ENCODE measurements at regions not wholly inside any gene's neighbourhood (a gene's known extent, or its start where the extent isn't known, plus 50 kb on each side); places are given as distances from the start of the nearest gene placed in this dataset.

GRCh38 chr11:128089962-128090361 lies 497.4 kb downstream of the ETS1 start:
- DNase-seq (ENCODE audit: low spot score) = no peak

- no peak for DNase-seq (ENCODE audit: low spot score)
These were observed 500.6 kb downstream of the ETS1 start for GRCh38 chr11:128086794-128087193.

GRCh38 chr11:128085276-128085675 lies 502.1 kb downstream of the ETS1 start:
- no peak for DNase-seq (ENCODE audit: low spot score)

- no peak for DNase-seq (ENCODE audit: low spot score)
These were observed 504.8 kb downstream of the ETS1 start for GRCh38 chr11:128082574-128082973.

GRCh38 chr11:128069665-128070064 lies 517.7 kb downstream of the ETS1 start:
- DNase-seq (ENCODE audit: low spot score) = no peak

- no peak for DNase-seq (ENCODE audit: low spot score)
These were observed 519.6 kb downstream of the ETS1 start for GRCh38 chr11:128067780-128068179.

- DNase-seq (ENCODE audit: low spot score) = no peak
These were observed 521.0 kb downstream of the ETS1 start for GRCh38 chr11:128066399-128066798.

- peak; percentile 87 for DNase-seq (ENCODE audit: low spot score)
These were observed 526.0 kb downstream of the ETS1 start for GRCh38 chr11:128061281-128061871.

- DNase-seq (ENCODE audit: low spot score) = no peak
These were observed 528.7 kb downstream of the ETS1 start for GRCh38 chr11:128058580-128059208.

GRCh38 chr11:128057786-128058395 lies 529.5 kb downstream of the ETS1 start:
- DNase-seq (ENCODE audit: low spot score) = no peak

- DNase-seq (ENCODE audit: low spot score) = no peak
These were observed 531.7 kb downstream of the ETS1 start for GRCh38 chr11:128055576-128056217.

- DNase-seq (ENCODE audit: low spot score) = no peak
These were observed 533.1 kb downstream of the ETS1 start for GRCh38 chr11:128053981-128054931.

GRCh38 chr11:128052912-128053641 lies 534.3 kb downstream of the ETS1 start:
- DNase-seq (ENCODE audit: low spot score) = peak; percentile 67

GRCh38 chr11:128048121-128048520 lies 539.2 kb downstream of the ETS1 start:
- DNase-seq (ENCODE audit: low spot score) = no peak

GRCh38 chr11:128047026-128047425 lies 540.3 kb downstream of the ETS1 start:
- no peak for DNase-seq (ENCODE audit: low spot score)

- no peak for DNase-seq (ENCODE audit: low spot score)
These were observed 541.1 kb downstream of the ETS1 start for GRCh38 chr11:128046213-128046612.

GRCh38 chr11:128045094-128045725 lies 542.1 kb downstream of the ETS1 start:
- no peak for DNase-seq (ENCODE audit: low spot score)

GRCh38 chr11:128042290-128042751 lies 545.0 kb downstream of the ETS1 start:
- DNase-seq (ENCODE audit: low spot score) = no peak

- DNase-seq (ENCODE audit: low spot score) = no peak
These were observed 546.8 kb downstream of the ETS1 start for GRCh38 chr11:128040603-128041002.
